SHP77 (cell line): ENCODE measurements at regions not wholly inside any gene's neighbourhood (a gene's known extent, or its start where the extent isn't known, plus 50 kb on each side); places are given as distances from the start of the nearest gene placed in this dataset.
"Not testable (repeated sequence)": the region's sequence is repeated elsewhere in the genome, so short reads cannot be mapped to it uniquely, and the experiment has no call there.

ENCODE experiments used
- DNase-seq, 2 experiments: peaks; one replicate each; lab custom pipeline; 2025; lab: John Stamatoyannopoulos, UW

- DNase-seq: no peak
Observed at GRCh38 chr1:55300975-55301374, 85.8 kb upstream of the USP24 start.

GRCh38 chr1:55298167-55298894 is 83.2 kb upstream of the USP24 start:
- DNase-seq: no peak

- not testable (repeated sequence) for DNase-seq
Observed at GRCh38 chr1:55296247-55296646, 81.1 kb upstream of the USP24 start.

DNA sequence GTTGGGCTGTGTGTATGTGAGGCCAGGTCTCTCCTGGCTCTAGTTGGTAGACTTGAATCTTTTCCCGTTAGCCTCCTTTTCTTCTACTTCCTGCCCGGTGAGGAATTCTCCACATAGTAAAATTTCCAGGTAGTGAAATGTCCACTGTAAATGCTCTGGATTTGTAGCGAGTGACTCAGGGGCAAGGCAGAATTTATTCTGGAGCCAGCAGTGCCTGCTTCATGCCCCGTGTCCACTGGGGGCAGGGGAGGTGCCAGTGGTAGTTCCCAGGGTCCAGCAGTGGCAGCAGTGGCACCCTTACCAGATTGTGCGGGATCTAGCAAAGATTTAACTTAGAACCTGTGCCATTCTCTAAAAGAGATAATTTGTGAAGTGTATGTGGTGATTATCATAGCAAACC is 74.5 kb upstream of the USP24 start:
- no peak for DNase-seq

- DNase-seq: no peak
Observed at GRCh38 chr1:55289042-55289441, 73.9 kb upstream of the USP24 start.

DNA sequence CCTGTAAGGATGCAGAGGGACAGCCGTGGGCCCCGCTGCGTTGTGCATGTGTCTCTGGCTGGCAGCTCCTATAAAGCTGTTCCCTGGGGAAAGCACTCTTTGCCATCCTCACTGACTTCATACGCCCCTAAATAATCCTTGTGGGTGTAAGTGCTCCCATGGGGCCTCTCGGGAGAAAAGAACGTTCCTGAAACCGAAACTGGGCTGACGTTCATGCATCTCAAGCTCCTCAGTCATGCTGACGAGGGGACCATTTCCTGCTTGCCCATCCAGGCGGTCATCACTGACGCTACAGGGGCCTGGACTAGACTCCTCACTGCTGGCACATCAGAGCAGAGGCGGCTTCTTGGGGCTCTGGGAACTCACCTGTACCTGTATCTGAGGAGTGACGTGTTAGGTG is 73.1 kb upstream of the USP24 start:
- DNase-seq: no peak

- no peak for DNase-seq
Observed at GRCh38 chr1:55287723-55288122, 72.6 kb upstream of the USP24 start.

DNA sequence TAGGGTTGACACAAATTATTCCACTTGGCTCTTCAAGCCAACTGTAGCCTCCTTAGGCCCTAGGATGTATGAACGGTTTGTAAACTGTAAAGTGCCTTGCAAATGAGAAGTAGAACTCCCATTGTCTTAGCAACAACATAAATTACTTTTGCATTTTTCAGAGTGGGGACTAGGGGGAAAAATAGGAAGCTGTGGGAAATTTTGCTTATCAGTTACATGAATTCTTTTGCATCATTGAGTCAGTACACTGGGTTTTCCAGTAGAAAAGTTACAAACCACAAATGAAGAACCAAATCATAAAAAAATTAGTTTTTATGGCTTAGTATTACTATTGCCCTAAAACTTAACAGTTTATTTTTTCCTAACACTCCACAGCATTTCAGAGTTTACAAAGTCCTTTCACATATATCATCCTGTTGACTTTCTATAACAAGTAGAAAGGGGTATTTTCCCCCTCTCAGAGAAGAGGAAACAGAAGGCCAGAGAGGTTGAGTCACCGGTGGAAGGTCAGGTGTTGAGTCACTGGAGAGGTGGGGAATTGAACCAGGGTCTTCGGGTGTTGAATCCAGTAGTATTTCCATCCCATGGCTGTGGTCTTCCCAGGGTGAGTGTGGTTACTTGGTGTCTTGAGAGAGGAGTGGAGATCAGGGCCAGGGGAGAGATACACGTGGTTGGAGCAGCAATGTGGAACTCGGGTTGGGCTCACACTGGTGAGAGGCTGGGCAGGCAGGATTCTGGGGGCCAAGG is 71.9 kb upstream of the USP24 start:
- DNase-seq: no peak

DNA sequence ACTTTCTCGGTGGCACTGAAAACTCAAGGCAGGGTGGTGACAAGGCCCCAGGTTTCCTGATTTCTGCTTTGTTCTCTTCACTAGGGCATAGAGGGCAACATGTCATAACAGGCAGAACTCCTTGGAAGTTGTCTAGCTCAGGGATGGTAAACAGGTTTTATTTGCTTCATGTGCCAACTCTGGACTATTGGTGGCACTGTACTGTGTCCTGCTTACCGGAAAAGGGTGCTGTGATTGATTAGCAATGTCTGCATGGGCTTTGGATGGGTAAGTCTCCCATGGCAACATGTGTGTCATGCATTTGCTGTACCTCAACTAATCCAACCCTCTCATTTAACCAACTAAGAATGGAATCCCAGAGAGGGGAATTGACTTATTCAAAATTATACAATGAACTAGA is 70.7 kb upstream of the USP24 start:
- no peak for DNase-seq

GRCh38 chr1:55284856-55285255 is 69.7 kb upstream of the USP24 start:
- peak; percentile 24 to 29 for DNase-seq

DNA sequence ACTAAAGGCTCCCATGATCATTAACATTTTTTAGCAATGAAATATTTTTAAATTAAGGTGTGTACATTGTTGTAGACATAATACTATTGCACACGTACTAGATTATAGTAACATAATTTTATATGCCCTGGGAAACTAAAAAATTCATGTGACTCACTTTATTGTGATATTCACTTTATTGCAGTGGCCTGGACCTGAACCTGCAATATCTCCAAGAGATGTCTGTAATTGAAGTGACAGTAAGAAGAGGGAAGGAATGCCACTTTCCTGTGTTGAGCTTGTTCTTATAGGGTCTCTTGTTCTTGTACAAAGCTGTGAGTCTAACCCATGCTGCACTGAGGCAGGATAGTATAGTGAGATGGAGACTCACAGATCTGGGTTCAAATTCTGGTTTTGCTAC is 66.9 kb upstream of the USP24 start:
- no peak for DNase-seq

- no peak for DNase-seq
Observed at GRCh38 chr1:55280731-55281130, 65.6 kb upstream of the USP24 start.

GRCh38 chr1:55279627-55280026 is 64.5 kb upstream of the USP24 start:
- DNase-seq: no peak

DNA sequence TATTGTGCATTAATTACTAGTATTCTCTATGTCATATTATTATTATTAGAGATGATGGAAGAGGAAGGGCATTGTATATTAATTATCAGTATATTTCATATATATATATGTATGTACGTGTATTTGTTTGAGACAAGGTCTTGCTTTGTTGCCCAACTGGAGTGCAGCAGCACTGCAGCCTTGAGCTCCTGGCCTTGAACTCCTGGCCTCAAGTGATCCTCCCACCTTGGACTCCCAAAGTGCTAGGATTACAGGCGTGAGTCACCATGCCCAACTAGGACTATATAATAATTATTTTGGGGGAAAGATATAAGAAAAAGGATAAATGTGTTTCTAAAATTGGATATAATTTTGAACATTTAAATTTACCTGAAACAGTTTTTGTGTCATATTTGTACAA is 63.2 kb upstream of the USP24 start:
- DNase-seq: no peak

DNA sequence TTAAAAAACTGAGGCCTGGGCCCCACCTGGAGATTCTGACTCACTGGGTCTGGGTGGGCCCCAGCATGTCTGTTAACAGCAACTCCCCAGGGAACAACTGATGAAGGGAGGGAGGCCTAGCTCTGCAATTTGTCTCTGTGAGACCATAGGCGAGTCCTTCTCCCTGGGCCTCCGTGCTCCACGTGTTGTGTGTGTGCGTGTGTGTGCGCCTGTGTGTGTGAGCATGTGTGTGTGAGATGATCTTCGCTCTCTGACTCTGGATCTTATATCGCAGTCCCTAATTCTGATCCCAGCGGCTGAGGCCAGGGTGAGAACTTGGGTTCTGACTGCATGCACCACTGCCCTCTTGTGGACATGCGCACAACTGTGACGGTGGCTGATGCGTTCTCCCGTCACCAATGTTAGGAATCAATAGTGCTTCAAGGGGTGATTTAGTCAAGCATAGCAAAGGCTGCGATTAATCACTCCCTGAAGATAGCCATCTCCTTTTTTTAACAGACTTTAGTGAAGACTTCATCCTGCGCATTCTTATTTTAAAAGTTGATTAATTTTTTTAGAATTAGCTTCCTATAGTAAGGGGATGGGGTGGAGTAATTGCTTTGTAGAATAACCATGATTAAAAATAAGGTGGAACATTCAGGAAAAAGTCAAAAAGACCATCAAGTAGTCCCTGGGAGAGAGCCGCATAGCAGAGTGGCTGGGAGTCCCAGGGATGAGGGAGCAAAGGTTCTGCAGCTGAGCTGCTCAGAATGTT is 62.4 kb upstream of the USP24 start:
- peak; percentile 53 to 78 for DNase-seq

DNA sequence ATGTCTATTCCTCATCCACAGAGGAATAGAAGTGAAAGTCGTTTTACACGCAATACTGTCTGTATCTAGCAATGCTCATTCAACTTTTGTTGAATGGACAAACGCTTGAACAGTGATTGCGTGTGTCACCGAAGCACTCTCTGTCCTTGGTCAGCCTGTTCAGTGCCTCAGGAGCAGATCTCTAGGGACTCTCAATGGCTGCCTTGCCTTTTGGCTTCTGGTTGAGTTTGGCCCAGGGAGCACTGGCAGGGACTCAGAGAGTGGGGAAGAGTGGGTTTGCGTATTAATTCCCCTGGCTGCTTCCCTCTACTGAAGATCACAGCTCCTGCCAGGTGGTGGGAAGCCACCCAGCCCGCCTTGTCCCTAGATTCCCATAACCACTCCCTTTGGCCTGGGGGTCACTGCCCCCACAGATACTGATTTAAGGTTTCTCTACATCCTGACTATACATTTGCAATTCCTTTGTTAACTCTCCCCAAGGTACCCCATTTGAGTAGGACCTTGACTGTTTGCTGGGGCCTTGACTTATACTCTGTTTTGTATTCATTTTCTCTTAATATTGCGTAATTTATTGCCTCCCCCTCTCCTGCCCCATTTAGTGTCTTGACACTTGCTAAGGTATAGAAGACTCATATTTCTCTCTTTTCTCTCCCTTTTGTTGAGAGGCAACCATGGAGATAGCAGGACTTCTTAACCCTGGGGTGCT is 61.7 kb upstream of the USP24 start:
- DNase-seq: no peak

- DNase-seq: no peak
Observed at GRCh38 chr1:55275941-55276341, 60.8 kb upstream of the USP24 start.

DNA sequence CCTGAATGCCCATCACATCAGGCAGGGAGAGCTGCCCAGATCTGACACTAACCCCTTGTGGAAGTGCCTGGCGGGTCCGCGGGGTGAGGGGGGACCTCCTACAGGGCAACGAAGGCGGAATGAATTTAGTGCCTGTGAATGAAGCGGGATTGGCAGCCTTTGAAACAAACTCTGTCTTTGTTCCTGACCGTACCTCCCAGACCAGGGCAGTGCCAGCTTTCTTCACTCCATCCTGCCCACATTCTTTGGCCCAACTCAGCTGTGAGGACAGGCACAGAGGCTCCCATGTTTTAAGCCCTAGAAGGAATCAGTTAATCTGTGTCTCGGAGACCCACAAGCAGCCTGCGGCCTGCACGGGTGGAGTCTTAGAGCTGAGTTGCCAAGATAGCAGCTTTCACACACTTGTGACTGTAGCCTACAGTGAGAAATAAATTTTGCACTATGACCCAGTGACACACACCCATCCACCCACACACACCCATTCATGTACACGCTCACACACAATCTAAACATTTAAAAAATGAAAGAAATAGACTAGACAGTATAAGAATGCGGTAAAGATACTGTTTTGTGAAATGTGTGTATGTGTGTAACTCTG is 60.1 kb upstream of the USP24 start:
- DNase-seq: no peak

DNA sequence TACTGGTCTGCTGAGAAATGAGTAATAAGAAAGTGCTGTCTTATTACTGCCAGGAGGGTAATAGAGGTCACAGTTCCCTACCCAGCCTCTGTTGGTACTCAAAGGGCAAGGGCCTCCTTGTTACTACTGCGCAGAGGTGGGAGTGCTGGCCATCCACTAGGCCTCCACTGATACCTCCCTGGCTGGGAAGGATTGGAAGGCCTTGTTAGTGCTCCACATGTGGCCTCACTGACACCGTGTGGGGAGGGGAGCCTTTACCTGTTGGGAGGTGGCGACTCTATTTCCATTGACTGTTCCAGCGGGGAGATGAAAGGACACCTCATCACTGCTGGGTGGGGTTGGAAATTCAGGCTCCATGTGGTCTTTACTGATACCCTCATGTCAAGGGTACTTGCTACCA is 57.8 kb upstream of the USP24 start:
- DNase-seq: no peak
